WERI-Rb-1 (cell line): ENCODE measurements at regions not wholly inside any gene's neighbourhood (a gene's known extent, or its start where the extent isn't known, plus 50 kb on each side); places are given as distances from the start of the nearest gene placed in this dataset.

Experiments
- DNase-seq: peaks from one replicate; pipeline ENCODE4 v3.0.0-alpha.2; 2020
- H3K27ac ChIP-seq: fragments of 250-450 bp; sonication (Bioruptor Pico); 2 replicates; pipeline ENCODE4 v1.5.1; 2020; ENCODE audit warnings: mild to moderate bottlenecking, moderate library complexity
- H3K27me3 ChIP-seq: fragments of 250-450 bp; sonication (Bioruptor Pico); 2 replicates; pipeline ENCODE4 v1.5.1; 2021; ENCODE audit warnings: mild to moderate bottlenecking, low read depth, moderate library complexity; ENCODE audit not compliant: insufficient read depth, severe bottlenecking
- H3K36me3 ChIP-seq: fragments of 250-450 bp; sonication (Bioruptor Pico); 2 replicates; pipeline ENCODE4 v1.5.1; 2020; ENCODE audit warnings: mild to moderate bottlenecking, moderate library complexity
- H3K4me3 ChIP-seq: 2 replicates; pipeline ENCODE4 v1.5.1; 2011; ENCODE audit warnings: low read depth, mild to moderate bottlenecking, control low read depth, low read length
- H3K9me3 ChIP-seq: fragments of 250-450 bp; sonication (Bioruptor Pico); 2 replicates; pipeline ENCODE4 v1.5.1; 2021; ENCODE audit warnings: mild to moderate bottlenecking, moderate library complexity; ENCODE audit not compliant: severe bottlenecking
- TF ChIP-seq, protein P1 (sequence below): IDR thresholded peaks from 2 replicates; pipeline ENCODE4 v1.5.1; 2011; ENCODE audit warnings: low read depth, mild to moderate bottlenecking, control low read depth, inconsistent platforms, low read length

DNA sequence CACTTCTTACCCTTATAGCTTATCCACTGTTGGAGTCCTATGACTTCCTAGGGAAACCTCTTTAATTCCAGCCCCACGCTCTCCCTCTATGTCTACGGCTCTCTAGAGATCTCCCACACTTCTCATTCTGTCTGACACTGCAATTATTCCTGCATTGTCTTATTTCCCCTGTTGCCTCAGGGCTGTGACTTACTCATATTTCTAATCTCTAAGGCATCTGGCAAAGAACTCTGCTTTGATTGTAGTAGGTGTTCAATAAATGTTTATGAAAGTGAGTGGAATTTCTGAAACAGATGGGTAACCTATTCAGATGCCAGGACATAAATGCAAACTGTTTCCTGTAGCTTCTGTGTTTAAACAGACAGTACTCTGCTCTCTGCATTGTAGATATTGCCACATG lies 102.4 kb upstream of the SERTM1 start:
- Histone ChIP-seq H3K36me3 (no peaks in the 10 kb centered on the region), H3K27me3 (no peaks in the 10 kb centered on the region), H3K4me3 (no peak overlapping the region), H3K9me3 (no peaks in the 10 kb centered on the region), H3K27ac (no peak overlapping the region)
- DNase-seq, result no peak
- TF ChIP-seq, protein P1, sequence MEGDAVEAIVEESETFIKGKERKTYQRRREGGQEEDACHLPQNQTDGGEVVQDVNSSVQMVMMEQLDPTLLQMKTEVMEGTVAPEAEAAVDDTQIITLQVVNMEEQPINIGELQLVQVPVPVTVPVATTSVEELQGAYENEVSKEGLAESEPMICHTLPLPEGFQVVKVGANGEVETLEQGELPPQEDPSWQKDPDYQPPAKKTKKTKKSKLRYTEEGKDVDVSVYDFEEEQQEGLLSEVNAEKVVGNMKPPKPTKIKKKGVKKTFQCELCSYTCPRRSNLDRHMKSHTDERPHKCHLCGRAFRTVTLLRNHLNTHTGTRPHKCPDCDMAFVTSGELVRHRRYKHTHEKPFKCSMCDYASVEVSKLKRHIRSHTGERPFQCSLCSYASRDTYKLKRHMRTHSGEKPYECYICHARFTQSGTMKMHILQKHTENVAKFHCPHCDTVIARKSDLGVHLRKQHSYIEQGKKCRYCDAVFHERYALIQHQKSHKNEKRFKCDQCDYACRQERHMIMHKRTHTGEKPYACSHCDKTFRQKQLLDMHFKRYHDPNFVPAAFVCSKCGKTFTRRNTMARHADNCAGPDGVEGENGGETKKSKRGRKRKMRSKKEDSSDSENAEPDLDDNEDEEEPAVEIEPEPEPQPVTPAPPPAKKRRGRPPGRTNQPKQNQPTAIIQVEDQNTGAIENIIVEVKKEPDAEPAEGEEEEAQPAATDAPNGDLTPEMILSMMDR, result no peak

DNA sequence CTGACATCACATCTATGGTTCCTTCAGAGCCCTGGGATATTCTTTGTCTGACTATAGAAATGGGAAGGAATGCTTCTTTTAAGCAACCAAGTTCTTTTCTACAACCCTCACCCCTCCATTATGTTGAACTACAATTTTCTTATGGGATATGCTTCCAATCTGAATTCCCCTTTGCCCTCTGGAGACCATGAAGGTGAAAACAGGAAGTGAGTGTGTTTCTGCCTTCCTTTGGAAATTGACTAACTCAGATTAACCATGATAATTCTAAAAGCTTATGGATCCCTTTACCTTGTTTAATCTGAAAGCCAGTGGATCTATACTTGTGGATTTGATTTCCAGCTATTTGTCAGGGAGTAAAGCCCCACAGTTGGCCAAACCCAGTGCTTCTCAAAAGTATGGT lies 90.8 kb upstream of the SERTM1 start:
- TF ChIP-seq, protein P1, result no peak
- no peak for DNase-seq
- no peaks in the 10 kb centered on the region for H3K27me3 ChIP-seq
- H3K9me3 ChIP-seq, result no peaks in the 10 kb centered on the region
- H3K36me3 ChIP-seq, result no peaks in the 10 kb centered on the region
- no peak overlapping the region for H3K27ac ChIP-seq
- no peak overlapping the region for H3K4me3 ChIP-seq

DNA sequence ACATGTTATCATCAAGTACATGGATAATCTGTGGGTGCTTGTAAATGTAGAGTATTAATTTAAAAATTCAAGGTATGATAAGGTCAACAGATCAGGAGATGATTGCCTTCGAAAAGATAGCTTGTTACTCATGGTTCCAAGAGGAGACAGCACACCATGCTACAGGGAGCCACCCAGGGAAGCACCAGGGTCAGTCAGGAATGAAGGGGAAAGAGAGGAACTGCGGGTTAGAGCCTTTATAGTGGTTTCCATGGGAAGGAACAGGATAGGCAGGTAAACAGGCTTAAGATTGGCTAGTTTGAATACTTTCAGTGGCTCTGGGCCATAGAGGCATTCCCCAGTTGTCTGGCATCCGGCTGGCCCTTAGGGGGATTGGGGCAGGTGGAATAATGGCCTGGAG lies 74.2 kb upstream of the SERTM1 start:
- Histone ChIP-seq H3K9me3 (no peaks in the 10 kb centered on the region), H3K27me3 (no peaks in the 10 kb centered on the region), H3K36me3 (no peaks in the 10 kb centered on the region), H3K27ac (no peak overlapping the region), H3K4me3 (no peak overlapping the region)
- no peak for DNase-seq
- TF ChIP-seq, protein P1, result no peak

DNA sequence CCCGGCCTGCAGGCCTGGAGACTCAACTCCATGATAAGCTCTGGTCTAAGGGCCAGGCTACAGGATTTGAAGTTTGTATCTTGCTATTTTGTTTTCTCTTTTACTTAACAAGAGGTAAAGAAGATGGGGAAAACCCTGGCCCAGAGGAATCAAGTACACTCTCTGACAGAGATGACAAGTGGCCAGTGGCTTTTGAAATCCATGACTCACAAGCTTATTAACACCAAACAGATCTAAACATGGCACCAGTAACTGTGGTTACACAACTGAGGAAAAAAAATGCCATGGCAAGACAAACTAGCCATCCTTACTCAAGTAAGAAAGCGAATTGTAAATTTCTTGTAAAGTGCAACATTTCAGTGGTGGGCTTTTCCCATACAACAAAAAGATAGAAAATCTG lies 72.6 kb upstream of the SERTM1 start:
- Histone ChIP-seq H3K36me3 (no peaks in the 10 kb centered on the region), H3K27me3 (no peaks in the 10 kb centered on the region), H3K27ac (no peak overlapping the region), H3K4me3 (no peak overlapping the region), H3K9me3 (no peaks in the 10 kb centered on the region)
- TF ChIP-seq, protein P1, result no peak
- DNase-seq, result no peak

DNA sequence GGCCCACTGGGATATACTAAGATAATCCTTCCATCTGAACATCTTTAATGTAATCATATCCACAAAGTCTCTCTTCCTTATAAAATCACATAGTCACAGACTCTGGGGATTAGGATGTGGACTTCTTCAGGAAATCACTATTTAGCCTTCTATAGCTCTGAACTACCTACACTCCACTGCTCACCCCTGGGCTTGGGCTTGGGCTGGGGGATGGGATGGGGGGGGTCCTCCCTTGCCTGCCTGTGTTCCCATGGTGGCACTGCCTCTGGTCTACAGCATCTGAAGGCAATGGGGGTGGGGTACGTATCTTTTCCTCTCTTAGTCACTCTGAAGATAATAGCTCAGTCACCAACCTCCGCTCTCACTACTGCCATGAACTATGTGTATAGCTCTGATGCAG lies 67.8 kb upstream of the SERTM1 start:
- TF ChIP-seq, protein P1, result no peak
- DNase-seq, result peak; percentile 6
- Histone ChIP-seq H3K4me3 (no peak overlapping the region), H3K9me3 (no peaks in the 10 kb centered on the region), H3K27me3 (no peaks in the 10 kb centered on the region), H3K36me3 (no peaks in the 10 kb centered on the region), H3K27ac (no peak overlapping the region)

DNA sequence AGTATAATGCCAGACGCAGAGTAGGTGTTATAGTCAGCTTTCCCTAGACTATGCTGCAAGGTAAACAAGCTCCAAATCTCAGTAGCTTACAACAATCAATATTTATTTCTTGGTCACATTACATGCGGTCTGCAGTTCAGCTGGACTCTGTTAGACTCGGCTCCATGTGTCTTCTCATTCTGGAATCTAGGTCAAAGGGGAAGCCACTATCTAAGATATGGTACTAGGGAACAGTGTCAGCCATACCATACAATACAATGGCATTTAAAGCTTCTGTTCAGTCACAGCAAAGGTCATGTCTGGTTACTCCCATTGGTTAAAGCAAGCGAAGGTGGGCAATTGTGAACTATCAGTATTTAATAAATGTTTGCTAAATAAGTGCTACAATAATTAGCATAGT lies 65.3 kb upstream of the SERTM1 start:
- Histone ChIP-seq H3K36me3 (no peaks in the 10 kb centered on the region), H3K9me3 (no peaks in the 10 kb centered on the region), H3K27ac (no peak overlapping the region), H3K4me3 (no peak overlapping the region), H3K27me3 (no peaks in the 10 kb centered on the region)
- TF ChIP-seq, protein P1, result no peak
- DNase-seq, result no peak
